ENCODE measurements at regions not wholly inside any gene's neighbourhood (a gene's known extent, or its start where the extent isn't known, plus 50 kb on each side); places are given as distances from the start of the nearest gene placed in this dataset.
"Not testable (repeated sequence)": the region's sequence is repeated elsewhere in the genome, so short reads cannot be mapped to it uniquely, and the experiment has no call there.

- no peak overlapping the region for H3K4me3 ChIP-seq (ENCODE audit: low read depth, low read length)
- DNase-seq (ENCODE audit: low read depth): no peak
- TF ChIP-seq, protein P1, sequence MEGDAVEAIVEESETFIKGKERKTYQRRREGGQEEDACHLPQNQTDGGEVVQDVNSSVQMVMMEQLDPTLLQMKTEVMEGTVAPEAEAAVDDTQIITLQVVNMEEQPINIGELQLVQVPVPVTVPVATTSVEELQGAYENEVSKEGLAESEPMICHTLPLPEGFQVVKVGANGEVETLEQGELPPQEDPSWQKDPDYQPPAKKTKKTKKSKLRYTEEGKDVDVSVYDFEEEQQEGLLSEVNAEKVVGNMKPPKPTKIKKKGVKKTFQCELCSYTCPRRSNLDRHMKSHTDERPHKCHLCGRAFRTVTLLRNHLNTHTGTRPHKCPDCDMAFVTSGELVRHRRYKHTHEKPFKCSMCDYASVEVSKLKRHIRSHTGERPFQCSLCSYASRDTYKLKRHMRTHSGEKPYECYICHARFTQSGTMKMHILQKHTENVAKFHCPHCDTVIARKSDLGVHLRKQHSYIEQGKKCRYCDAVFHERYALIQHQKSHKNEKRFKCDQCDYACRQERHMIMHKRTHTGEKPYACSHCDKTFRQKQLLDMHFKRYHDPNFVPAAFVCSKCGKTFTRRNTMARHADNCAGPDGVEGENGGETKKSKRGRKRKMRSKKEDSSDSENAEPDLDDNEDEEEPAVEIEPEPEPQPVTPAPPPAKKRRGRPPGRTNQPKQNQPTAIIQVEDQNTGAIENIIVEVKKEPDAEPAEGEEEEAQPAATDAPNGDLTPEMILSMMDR (IDR thresholded peaks at IDR 0.05; ENCODE audit: low read depth, low read length, missing control alignments): no peak
These were observed 117.5 kb upstream of the UNC5B start for GRCh38 chr10:71094712-71095390.

DNA sequence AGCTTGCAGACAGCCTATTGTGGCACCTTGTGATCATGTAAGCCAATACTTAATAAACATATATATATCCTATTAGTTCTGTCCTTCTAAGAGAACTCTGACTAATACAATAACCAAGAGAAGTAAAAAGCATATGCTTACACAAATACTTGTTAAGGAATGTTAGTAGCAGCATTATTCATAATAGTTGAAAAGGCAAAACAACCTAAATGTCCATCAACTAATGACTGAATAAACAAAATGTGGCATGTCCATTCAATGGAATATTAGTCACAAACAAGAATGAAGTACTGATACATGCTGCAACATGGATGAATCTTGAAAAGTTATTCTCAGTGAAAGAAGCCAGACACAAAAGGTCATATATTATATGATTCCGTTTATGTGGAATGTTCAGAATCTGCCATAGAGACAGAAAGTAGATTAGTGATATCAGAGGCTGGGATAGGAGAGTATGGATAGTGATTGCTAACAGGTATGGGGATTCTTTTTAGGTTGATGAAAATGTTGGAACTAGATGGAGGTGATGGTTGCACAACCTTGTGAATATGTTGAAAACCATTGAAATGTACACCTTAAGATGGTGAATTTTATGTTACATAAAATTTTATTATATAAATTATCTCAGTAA, 112.5 kb upstream of the UNC5B start:
- no peak overlapping the region for H3K4me3 ChIP-seq (ENCODE audit: low read depth, low read length)
- TF ChIP-seq, protein P1 (IDR thresholded peaks at IDR 0.05; ENCODE audit: low read depth, low read length, missing control alignments): no peak
- no peak for DNase-seq (ENCODE audit: low read depth)

DNA sequence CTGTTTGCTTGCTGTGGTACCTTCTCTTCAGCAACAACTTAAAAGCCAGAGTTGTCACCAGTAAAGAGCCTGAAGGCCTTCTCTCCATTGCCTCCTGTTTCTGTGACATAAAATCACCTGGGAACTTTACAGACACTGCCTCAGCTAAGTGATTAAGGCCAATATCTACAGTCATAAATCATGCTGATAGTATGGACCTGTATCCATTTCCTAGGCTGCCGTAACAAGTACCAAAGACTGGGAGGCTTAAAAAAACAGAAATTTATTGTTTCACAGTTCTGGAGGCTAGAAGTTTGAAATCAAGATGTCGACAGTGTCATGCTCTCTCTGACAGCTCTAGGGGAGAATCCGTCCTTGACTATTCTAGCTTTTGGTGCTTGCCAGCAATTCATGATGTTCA, 108.4 kb upstream of the UNC5B start:
- TF ChIP-seq, protein P1 (IDR thresholded peaks at IDR 0.05; ENCODE audit: low read depth, low read length, missing control alignments): no peak
- no peak overlapping the region for H3K4me3 ChIP-seq (ENCODE audit: low read depth, low read length)
- no peak for DNase-seq (ENCODE audit: low read depth)

- not testable (repeated sequence) for H3K4me3 ChIP-seq (ENCODE audit: low read depth, low read length); DNase-seq (ENCODE audit: low read depth)
These were observed 106.2 kb upstream of the UNC5B start for GRCh38 chr10:71106151-71106550.

DNA sequence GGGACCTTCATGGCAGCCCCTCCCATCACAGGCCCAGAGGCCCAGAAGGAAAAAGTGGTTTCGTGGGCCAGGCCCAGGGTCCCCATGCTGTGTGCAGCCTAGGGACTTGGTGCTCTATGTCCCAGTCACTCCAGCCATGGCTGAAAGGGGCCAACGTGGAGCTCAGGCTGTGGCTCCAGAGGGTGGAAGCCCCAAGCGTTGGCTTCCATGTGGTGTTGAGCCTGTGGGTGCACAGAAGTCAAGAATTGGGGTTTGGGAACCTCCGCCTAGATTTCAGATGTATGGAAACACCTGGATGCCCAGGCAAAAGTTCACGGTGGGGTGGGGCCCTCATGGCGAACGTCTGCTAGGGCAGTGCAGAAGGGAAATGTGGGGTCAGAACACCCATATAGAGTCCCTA, 105.3 kb upstream of the UNC5B start:
- H3K4me3 ChIP-seq (ENCODE audit: low read depth, low read length); DNase-seq (ENCODE audit: low read depth): not testable (repeated sequence)

DNA sequence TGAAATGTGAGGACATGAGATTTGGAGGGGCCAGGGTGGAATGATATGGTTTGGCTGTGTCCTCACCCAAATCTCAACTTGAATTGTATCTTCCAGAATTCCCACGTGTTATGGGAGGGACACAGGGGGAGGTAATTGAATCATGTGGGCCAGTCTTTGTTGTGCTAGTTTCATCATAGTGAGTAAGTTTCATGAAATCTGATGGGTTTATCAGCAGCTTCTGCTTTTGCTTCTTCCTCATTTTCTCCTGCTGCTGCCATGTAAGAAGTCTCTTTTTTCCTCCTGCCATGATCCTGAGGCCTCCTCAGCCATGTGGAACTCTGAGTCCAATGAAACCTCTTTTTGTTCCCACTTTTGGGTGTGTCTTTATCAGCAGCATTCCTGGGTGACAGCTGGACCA, 104.3 kb upstream of the UNC5B start:
- not testable (repeated sequence) for DNase-seq (ENCODE audit: low read depth); H3K4me3 ChIP-seq (ENCODE audit: low read depth, low read length)

DNA sequence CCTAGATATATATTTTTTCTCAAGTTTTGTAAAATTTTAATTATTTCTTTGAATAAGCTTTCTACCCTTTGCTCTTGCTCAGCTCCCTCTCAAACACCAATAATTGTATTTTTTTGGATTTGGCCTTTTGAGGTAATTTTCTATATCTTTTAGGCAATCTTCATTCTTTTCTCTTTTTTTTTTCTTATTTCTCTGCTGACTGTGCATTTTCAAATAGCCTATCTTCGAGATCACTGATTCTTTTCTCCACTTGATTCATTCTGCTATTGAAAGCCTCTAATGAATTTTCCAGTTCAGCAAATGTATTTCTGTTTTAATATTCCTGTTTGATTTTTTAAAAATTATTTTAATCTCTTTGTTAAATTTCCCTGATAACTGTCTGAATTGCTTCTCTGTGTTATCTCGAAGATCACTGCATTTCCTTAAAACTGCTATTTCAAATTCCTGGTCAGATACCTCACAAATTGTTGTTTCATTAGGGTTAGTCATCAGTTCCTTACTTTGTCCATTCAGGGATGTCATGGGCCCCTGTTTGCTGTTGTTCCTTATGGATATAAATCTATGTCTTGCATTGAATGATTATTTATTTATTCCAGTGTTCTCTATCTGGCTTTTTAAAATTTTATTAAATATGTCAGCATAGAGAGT, 100.1 kb upstream of the UNC5B start:
- no peak overlapping the region for H3K4me3 ChIP-seq (ENCODE audit: low read depth, low read length)
- DNase-seq (ENCODE audit: low read depth): no peak
- TF ChIP-seq, protein P1 (IDR thresholded peaks at IDR 0.05; ENCODE audit: low read depth, low read length, missing control alignments): no peak

DNA sequence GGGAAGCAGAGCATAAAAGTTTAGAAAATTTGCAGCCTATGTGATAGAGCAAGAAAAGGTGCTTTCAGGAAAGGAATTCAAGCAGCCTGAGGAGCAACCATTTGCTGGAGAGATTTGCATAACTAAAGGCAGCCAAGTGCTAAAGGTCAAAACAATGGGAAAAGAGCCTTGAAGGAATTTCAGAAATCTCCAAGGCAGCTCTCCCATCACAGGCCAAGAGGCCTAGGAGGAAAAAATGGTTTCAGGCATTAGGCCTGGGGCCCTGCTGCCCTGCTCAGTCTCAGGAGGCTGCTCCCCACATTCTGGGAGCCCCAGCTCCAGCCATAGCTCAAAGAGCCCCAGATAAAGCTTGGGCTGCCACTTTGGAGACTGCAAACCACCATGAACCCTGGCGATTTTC, 95.9 kb upstream of the UNC5B start:
- TF ChIP-seq, protein P1 (IDR thresholded peaks at IDR 0.05; ENCODE audit: low read depth, low read length, missing control alignments): no peak
- no peak overlapping the region for H3K4me3 ChIP-seq (ENCODE audit: low read depth, low read length)
- no peak for DNase-seq (ENCODE audit: low read depth)

GRCh38 chr10:71117589-71117988, 94.8 kb upstream of the UNC5B start:
- not testable (repeated sequence) for DNase-seq (ENCODE audit: low read depth); H3K4me3 ChIP-seq (ENCODE audit: low read depth, low read length)

Data from GM12864 (cell line).